Suppressor macrophage treated with lipopolysaccharide for 1 hour (primary cell): ENCODE measurements at regions not wholly inside any gene's neighbourhood (a gene's known extent, or its start where the extent isn't known, plus 50 kb on each side); places are given as distances from the start of the nearest gene placed in this dataset.

Experiments used
- DNase-seq, 3 donors: peaks; one replicate each; pipeline ENCODE4 v3.0.0-alpha.2; 2020 to 2022

DNA sequence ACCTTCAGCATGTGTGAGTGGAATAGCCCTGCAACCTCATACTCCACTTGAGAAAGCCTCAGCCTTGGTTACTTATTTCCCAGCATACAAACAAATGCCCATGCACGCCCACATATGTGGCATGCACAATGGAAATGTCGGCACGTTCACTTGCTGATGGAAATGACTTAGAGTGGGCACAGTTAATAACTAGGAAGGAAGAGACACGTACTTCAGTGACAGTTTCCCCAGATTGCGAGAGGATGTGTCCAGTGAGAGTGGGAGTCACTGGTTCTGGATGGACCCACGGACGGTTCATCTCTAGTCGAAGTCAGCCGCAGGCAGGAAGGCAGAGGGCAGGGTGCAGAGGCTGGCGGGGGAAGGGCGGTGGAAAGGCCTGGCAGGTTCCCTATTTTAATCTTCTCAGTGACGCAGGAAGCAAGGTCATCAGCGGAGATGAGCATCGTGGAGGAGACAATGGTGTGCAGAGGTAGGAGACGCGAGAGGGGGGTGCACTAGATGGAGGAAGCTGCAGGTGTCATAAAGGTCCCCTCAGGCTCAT is 350.7 kb upstream of the MYT1L start:
- DNase-seq: peak; percentile 65 to 76 (median 72)

GRCh38 chr2:2681085-2681484 is 350.0 kb upstream of the MYT1L start:
- DNase-seq: no peak

DNA sequence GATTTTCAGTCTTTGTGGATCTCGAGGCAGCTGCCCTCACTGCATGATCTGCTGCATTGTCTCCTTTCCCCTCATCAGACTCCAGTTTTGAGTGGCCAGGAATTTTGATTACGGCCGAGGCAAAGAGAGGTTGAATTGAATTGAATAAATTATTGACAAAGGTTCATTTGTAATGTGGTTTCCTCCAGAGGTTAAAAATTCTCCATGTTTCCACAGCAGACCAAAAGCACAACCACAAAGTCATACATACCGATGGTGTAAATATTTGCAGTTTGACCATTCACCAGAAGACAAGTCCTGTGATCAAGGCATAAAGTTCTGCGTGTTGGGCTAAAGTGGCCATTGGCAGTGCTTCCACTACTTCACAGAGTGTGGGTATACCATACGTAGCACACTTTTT is 343.8 kb upstream of the MYT1L start:
- DNase-seq: no peak

DNA sequence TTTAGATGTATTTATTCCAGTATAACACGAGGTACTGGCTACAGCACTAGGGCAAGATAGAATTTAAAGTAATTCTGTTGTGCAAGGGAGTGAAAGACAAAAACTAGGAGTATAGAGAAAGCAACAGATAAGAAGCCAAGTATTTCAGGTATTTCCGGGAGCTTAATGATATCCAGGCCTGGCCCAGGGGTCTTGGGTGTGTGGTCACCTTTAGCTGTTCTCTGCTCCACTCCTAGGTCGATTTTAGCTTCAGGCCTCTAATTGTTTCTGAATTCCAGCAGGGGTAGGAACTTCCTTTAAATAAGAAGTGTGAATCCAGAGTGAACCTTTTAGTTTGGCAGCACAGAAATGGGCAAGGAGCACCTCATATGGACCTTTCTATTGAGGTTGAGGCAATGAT is 342.3 kb upstream of the MYT1L start:
- no peak for DNase-seq

GRCh38 chr2:2672249-2672648 is 341.2 kb upstream of the MYT1L start:
- no peak for DNase-seq

GRCh38 chr2:2671826-2672225 is 340.8 kb upstream of the MYT1L start:
- no peak for DNase-seq

DNA sequence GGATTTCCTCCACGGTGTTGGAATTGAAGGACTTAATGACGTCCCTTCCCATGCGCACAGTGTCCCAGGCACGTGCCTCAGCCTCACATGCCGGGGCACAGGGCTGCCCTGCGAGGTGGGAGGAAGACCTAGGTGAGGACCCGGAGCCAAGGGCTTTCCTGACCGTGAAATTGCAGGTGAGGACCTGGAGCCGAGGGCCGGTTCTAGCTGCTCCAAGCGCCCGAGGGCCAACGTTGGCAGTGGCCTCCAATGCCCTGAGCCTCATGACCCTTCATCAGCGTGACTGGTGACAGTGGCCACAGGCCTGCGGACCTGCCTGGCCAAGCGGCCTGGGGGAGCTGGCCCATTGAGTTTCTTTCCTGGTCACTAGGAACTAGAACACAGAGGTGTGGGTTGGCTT is 338.2 kb upstream of the MYT1L start:
- DNase-seq: no peak

DNA sequence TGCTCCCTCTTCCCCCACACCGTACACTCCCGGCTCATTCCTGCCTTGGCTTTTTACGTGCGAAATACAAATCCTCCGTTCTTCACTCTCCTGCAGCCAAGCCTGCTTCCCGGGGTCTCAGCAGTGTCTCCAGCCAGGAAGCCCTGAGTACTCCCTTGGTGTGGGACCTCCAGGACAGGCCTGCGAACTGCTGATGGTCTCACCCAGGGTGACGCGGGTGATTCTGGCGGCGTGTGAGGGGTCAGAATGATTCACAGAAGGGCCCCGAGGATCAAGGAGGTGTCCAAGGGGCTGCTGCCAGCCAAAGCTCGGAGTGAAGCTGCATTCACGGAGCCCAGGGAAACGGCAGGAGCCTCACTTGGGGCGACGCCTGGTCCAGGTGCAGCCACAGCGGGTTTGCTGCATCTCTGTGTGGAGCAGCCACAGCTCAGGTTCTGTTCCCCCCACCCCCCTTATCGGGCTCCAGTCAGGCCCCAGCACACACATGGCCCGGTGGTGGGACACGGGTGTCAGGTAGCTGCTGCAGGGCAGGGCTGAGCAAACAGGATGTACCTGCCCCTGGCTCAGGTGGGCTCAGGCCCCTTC is 337.7 kb upstream of the MYT1L start:
- DNase-seq: no peak

DNA sequence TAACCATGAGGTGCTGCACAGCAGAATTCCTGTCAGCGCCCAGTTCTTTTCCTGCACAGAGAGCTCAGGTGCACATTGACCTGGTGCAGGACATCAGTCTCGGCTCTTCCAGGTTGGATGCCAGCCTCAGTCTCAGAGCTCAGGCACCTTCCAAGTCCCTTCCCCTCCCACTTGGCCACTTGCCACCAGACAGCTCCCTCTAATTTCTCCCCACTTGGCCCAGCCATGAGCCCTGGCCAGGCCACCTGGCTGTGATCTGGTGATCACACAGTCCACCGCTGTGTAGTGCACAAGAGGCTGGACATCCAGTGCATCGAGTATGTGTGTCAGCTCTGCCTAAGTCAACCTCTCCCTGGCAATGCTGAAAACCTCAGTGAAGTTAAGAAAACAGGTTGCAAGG is 336.6 kb upstream of the MYT1L start:
- no peak for DNase-seq

DNA sequence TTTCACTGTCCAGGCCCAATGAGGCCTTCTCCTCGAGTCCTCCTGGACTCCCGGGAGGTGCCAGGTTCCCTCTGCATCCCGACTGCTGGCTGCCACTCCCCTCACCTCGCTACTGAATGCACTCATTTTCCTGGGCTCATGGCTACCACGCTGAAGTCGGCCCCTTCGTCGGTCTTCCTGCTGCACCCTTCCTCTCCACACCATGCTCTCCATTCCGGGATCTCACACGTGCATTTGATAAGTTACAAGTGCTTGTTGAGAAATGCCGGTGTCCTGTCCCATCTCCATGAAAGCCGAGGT is 334.7 kb upstream of the MYT1L start:
- DNase-seq: no peak

DNA sequence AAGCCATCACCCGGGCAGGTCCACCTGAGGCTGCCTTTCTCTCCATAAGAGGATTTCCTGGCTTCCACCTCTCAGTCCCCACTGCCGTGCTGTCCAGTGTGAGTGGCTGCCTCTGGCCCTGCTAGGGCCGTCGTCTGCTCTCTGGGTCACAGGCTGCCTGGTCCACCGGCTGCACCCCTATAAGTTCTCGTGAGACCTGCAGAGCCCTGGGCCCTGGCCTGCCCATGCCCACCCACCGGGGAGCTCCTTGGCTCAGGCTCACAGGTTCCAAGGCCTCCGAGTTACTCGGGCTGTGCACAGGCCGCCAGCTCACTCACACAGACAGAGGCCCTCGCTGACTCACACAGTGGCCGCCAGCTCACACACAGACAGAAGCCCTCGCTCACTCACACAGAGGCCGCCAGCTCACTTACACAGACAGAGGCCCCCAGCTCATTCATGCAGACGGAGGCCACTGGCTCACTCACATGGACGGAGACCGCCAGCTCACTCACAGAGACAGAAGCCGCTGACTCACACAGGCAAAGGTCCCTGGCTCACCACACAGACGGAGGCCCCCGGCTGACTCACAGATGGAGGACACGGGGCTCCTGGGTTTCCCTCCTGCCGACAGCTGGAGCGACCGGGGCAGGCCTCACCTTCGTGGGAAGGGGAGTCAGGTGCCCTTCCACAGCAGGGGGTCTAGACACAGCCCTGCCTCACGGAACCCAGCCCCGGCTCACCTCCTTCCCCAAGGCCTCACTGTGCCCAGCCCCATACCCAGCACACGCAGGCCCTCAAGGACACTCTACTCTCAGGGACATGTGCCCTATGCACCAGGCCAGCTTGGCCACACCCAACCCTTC is 334.1 kb upstream of the MYT1L start:
- no peak for DNase-seq

DNA sequence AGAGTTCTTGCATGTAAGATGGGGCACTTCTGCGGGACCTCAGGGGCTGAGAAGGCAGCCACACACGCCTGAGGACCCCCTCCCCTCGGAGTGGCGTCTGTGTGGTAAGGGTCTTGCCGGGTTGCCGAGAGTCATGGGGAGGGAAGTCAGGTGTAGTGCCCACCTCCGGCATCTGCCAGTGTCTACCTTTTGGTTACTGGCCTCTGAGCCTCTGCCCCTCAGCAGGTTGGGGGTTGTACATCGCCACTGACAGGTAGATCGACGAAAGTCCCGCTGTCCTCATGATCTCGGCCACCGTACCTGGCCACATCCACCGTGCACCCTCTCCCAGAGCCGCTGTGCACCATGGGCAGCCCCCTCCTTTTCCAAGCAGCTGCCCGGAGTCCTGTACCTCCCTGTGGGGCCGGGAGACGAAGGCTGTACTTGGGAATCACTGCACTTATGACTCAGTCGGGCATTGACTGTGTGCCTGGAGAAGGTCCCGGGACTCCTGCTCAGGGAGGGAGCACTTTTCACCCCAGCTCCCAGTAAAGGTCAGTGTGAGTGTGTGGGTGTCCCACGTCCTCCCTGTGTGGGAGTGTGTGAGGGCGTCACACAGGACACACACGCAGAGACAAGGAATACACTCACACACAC is 332.4 kb upstream of the MYT1L start:
- DNase-seq: no peak

GRCh38 chr2:2662847-2663356 is 331.8 kb upstream of the MYT1L start:
- DNase-seq: no peak

DNA sequence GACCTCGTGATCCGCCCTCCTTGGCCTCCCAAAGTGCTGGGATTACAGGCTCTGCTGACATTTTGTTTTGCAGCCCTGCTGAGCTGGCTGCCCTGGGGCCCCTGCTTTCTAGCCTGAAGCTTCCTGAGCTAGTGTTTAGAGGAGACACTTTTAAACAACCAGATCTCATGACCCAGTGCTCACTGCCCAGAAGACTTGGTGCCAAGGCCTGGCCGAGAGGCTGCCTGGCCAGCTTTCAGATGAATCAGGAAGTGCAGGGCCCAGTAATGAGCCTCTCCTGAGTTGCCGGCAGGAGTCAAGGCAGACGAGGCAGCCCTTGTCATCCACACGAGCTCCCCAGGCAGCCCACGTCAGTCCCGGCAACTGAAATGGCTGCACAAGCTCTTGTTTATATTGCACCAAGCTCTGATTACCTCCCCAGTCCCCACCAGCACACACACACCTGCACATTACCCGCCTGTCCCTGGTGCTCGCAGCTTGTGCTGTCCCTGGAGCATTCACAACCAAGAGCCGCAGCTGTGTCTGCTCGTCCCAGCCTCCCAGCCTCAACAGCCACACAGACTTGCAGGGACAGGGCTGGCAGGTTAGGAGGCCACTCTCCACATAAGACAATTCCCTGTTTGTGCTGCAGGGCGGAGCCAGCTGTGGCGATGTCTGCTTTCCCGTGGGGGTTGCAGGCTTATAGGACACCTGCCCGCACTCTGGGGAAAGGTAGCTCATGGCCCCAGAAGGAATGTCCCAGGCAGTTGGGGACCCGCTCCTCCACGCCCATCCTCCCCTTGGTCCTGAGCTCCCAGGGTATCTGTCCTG is 331.2 kb upstream of the MYT1L start:
- DNase-seq: no peak

GRCh38 chr2:2660789-2661355 is 329.8 kb upstream of the MYT1L start:
- no peak for DNase-seq

DNA sequence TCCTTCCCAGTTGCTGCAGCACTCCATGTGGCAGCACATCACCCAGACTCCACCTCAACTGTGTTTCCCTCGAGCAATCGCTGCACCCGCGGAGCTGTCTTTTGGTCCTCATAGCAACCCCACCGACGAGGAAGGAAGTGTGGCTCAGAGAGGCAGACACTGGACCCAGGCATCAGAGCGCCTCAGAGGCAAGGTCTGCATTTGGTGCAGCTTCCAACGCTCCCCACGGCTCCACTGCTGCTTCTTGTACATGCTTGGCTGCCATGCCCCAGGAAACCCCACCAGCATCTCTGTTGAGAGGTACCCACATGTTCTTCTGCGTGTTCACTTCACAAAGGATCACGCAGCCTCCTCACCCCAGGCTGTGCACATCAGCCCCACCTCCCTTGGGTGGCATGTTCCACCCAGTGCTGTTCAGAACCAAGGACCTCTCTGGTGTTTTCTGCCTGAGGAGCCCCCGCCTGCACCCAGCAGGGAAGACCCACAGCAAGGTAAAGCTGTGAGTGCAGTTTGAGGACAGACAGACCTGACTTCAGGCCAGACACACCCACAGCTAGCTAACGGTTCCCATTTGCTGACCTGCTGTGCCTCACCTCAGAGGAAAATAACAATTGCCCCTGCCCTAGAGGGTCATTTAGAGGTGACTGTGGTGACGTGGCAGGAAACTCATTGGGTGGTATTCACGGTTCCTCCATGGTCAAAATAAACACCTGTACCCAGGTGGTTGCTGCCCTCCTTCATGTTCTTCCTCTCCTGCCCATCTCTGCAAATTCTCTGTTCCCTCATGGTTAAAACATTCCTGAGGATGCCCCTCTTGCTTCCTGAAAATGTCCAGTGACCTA is 326.3 kb upstream of the MYT1L start:
- DNase-seq: no peak

DNA sequence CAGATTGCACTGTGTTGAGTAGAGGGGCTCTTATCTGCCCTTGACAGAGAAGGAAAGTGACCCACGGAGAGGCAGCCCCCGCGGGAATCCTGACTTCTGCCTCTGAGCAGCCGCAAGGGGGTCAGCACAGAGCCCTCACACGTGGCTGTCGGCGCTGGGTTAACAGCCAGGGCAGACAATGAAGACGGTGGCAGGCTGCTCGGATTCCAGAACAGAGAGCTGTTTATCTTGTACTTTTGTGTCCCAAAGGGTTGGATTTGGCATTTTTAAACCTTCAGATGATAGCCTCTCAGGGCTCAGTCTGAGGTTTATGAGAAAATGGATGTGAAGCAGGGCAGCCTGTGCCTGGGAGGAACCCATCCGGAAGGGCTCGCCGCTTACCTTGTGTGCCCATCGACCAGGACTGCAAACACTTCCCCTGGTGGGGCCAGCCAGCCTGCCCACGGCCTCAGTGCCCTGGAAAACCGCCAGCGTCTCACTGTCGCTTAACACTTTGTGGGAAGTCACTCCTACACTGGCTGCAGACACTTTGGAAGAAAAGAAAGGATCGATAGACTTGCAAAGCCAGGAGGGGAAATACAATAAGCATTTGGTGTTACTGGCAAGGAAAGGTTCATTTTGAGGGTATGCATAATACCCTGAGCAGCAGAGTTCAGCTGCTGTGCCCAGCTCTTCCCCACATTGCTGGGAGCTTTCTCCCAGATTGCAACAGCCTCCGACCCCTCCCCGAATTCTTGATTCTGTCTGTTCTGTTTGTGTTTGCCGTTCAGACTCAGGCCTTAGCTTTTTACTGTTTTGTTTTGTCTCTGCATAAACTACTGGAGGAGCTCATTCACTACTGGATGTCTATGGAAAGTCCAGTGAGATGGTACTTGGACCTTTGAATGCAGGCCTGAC is 325.3 kb upstream of the MYT1L start:
- DNase-seq: peak in 2 of 3 donors; percentile 1 to 3

DNA sequence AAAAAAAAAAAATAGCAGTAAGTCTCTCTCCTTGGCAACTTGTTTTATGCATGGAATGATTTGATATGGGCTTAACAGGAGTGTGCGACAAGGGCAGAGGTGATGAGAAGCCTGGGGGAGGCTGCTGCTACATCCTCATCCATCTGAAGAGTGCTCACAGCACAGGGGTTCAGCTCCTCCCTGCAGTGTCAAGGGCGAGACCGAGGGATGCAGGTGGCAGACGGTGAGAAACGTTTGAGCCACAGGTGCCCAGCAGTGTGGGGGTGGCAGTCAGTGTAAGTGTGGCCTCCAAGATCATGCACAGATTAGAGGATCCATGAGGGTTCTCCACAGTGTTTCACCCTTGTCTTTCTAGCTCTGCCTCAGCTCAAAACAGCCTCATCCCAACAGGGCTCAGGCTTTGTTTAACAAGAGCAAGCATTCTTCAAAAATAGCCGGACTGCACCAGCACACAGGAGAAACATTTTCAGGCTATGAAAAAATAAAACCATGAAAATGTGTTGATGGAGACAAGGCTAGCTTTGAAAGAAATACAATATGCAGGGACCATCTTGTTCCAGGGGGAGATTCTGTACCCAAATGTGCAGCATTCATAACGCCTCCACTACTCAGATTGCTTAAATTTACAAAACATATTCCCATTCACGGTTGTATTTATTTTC is 324.5 kb upstream of the MYT1L start:
- DNase-seq: no peak

DNA sequence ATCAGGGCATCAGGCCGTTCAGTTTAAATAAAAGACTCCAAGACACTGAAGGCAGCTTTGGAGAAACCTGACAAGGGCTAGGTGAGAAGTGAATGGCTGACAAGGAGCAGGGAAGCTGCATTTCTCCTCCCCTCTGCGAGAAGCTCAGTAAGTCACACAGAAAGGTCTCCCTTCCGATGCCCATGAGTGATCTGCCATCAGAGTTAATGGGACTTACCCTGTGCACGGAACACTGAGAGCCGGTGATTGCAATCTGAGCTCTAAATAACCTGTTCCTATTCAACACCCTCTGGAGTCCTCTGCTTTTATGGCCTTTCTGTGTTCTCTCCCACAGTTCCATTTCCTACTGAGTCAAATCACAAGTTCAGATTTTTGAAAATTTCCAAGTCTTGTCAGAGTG is 322.2 kb upstream of the MYT1L start:
- no peak for DNase-seq
